IMR-90 (cell line): ENCODE measurements at regions not wholly inside any gene's neighbourhood (a gene's known extent, or its start where the extent isn't known, plus 50 kb on each side); places are given as distances from the start of the nearest gene placed in this dataset.
"Not testable (repeated sequence)": the region's sequence is repeated elsewhere in the genome, so short reads cannot be mapped to it uniquely, and the experiment has no call there.

Source experiments
- ATAC-seq: fragments of 200-7000 bp; cut with Tn5 transposase; 2 replicates; pipeline ENCODE4 v1.9.1; 2020; ENCODE audit warnings: low read depth, mild to moderate bottlenecking, moderate library complexity
- BruUV-seq: library from RNA; stranded (reverse); fragments of 400-500 nt; replicated peaks from 2 replicates; lab custom pipeline; 2021; lab: Mats Ljungman, UMichigan
- CTCF ChIA-PET: fragments of 300-600 bp; formaldehyde crosslinking; extraction: SDS; loops from one replicate; lab custom pipeline; 2021; ENCODE audit warnings: antibody characterized with exemption; lab: Yijun Ruan, JAX
- POLR2A ChIA-PET: fragments of 300-600 bp; sonication (Branson Sonifier 250); formaldehyde crosslinking; loops from one replicate; lab custom pipeline; 2022; ENCODE audit warnings: antibody characterized with exemption; ENCODE audit not compliant: unreplicated experiment; lab: Charles Lee
- DNase-seq: peaks from one replicate; pipeline ENCODE4 v3.0.0; 2013
- H2AFZ ChIP-seq: replicated peaks from 2 replicates; pipeline ENCODE3; 2013; ENCODE audit warnings: low read length, mild to moderate bottlenecking; ENCODE audit not compliant: poor library complexity
- H2AK5ac ChIP-seq: 2 replicates; pipeline ENCODE4 v1.6.1; 2013; ENCODE audit warnings: low read depth, low read length, inconsistent platforms
- H2AK9ac ChIP-seq: replicated peaks from 2 replicates; pipeline ENCODE3; 2013; ENCODE audit warnings: mild to moderate bottlenecking, low read depth, low read length, moderate library complexity; ENCODE audit not compliant: poor library complexity
- H2BK120ac ChIP-seq: 2 replicates; pipeline ENCODE4 v1.6.1; 2013; ENCODE audit warnings: low read depth, low read length, inconsistent platforms
- H2BK15ac ChIP-seq: 3 replicates; pipeline ENCODE4 v1.6.1; 2013; ENCODE audit warnings: low read depth, low read length, inconsistent platforms
- H2BK20ac ChIP-seq: 2 replicates; pipeline ENCODE4 v1.6.1; 2013; ENCODE audit warnings: low read depth, mild to moderate bottlenecking, inconsistent platforms, low read length, moderate library complexity
- H2BK5ac ChIP-seq: 2 replicates; pipeline ENCODE4 v1.6.1; 2013; ENCODE audit warnings: mild to moderate bottlenecking, low read depth, low read length, inconsistent platforms; ENCODE audit not compliant: poor library complexity, severe bottlenecking
- H3K14ac ChIP-seq: replicated peaks from 2 replicates; pipeline ENCODE4 v1.6.1; 2013; ENCODE audit warnings: low read depth, low read length, inconsistent platforms
- H3K18ac ChIP-seq: 2 replicates; pipeline ENCODE4 v1.6.1; 2013; ENCODE audit warnings: low read depth, low read length, control low read depth
- H3K23ac ChIP-seq: 2 replicates; pipeline ENCODE4 v1.6.1; 2013; ENCODE audit warnings: low read depth, low read length, inconsistent platforms
- H3K27ac ChIP-seq: 2 replicates; pipeline ENCODE4 v1.5.1; 2013; ENCODE audit warnings: mild to moderate bottlenecking, control low read depth, low read length; ENCODE audit not compliant: insufficient read depth
- H3K27me3 ChIP-seq: 2 replicates; pipeline ENCODE4 v1.6.1; 2013; ENCODE audit warnings: low read length; ENCODE audit not compliant: control insufficient read depth, insufficient read depth
- H3K36me3 ChIP-seq: 2 replicates; pipeline ENCODE4 v1.6.1; 2013; ENCODE audit warnings: low read length, mixed read lengths; ENCODE audit not compliant: control insufficient read depth, insufficient read depth
- H3K4ac ChIP-seq: 2 replicates; pipeline ENCODE4 v1.6.1; 2013; ENCODE audit warnings: low read depth, low read length, inconsistent platforms
- H3K4me1 ChIP-seq: 2 replicates; pipeline ENCODE4 v1.6.1; 2013; ENCODE audit warnings: low read length, mixed read lengths; ENCODE audit not compliant: control insufficient read depth, insufficient read depth
- H3K4me2 ChIP-seq: 2 replicates; pipeline ENCODE4 v1.6.1; 2013; ENCODE audit warnings: low read depth, mild to moderate bottlenecking, control low read depth, low read length, moderate library complexity
- H3K4me3 ChIP-seq: 2 replicates; pipeline ENCODE4 v1.5.1; 2013; ENCODE audit warnings: low read depth, mild to moderate bottlenecking, control low read depth, low read length, moderate library complexity; ENCODE audit not compliant: insufficient read depth
- H3K56ac ChIP-seq: 2 replicates; pipeline ENCODE4 v1.6.1; 2013; ENCODE audit warnings: low read length, inconsistent platforms; ENCODE audit not compliant: insufficient read depth; ENCODE audit errors: extremely low read depth
- H3K79me1 ChIP-seq, 2 experiments: 2 replicates each; pipeline ENCODE4 v1.6.1; 2013; ENCODE audit warnings: low read length in 2 of 2, inconsistent platforms in 1 of 2, low read depth in 1 of 2
- H3K9ac ChIP-seq: 2 replicates; pipeline ENCODE4 v1.6.1; 2013; ENCODE audit warnings: low read depth, low read length, control low read depth
- H3K9me1 ChIP-seq: 2 replicates; pipeline ENCODE4 v1.6.1; 2013; ENCODE audit warnings: low read length, inconsistent platforms; ENCODE audit not compliant: insufficient read depth
- H3K9me3 ChIP-seq: 2 replicates; pipeline ENCODE4 v1.6.1; 2013; ENCODE audit warnings: low read length; ENCODE audit not compliant: control insufficient read depth, insufficient read depth
- H4K20me1 ChIP-seq: 2 replicates; pipeline ENCODE4 v1.6.1; 2013; ENCODE audit warnings: low read length, inconsistent platforms; ENCODE audit not compliant: insufficient read depth
- H4K5ac ChIP-seq: 2 replicates; pipeline ENCODE4 v1.6.1; 2013; ENCODE audit warnings: mild to moderate bottlenecking, low read depth, low read length, control low read depth
- H4K8ac ChIP-seq, 2 experiments: 2 replicates each; pipeline ENCODE4 v1.6.1; 2013; ENCODE audit warnings: low read depth in 2 of 2, low read length in 2 of 2, control low read depth in 1 of 2, inconsistent platforms in 1 of 2
- H4K91ac ChIP-seq: 2 replicates; pipeline ENCODE4 v1.6.1; 2013; ENCODE audit warnings: low read depth, low read length, inconsistent platforms; ENCODE audit not compliant: insufficient read depth
- BHLHE40 ChIP-seq: fragments of 150-350 bp; IDR thresholded peaks from 2 replicates; pipeline ENCODE4 v1.6.1; 2016; ENCODE audit warnings: mild to moderate bottlenecking, low read depth, low read length
- WGBS, 2 experiments: methylation state at CpG; one replicate each; pipeline versions ENCODE4 v1.1.5 to v1.1.7; 2013; ENCODE audit warnings: missing lambda C conversion rate in 2 of 2; ENCODE audit not compliant: insufficient read length in 1 of 2; ENCODE audit errors: extremely low coverage in 2 of 2; 5-methylcytosine and 5-hydroxymethylcytosine counted together
- dilution Hi-C: fragments of 300-500 bp; cut with HindIII; formaldehyde crosslinking; loops from one replicate; pipeline ENCODE4 v1.14.3; 2018; ENCODE audit warnings: low sequenced_read_pairs; ENCODE audit not compliant: unreplicated experiment
- in situ Hi-C: fragments of 300-500 bp; cut with MboI; formaldehyde crosslinking; loops from 3 replicates; pipeline ENCODE4 v1.14.3; 2019; ENCODE audit warnings: low sequenced_read_pairs, inconsistent platforms, mixed read lengths
- intact Hi-C: fragments of 100-400 bp; cut with micrococcal nuclease; formaldehyde crosslinking; loops from 2 replicates; pipeline ENCODE4 v1.10.0; 2022

DNA sequence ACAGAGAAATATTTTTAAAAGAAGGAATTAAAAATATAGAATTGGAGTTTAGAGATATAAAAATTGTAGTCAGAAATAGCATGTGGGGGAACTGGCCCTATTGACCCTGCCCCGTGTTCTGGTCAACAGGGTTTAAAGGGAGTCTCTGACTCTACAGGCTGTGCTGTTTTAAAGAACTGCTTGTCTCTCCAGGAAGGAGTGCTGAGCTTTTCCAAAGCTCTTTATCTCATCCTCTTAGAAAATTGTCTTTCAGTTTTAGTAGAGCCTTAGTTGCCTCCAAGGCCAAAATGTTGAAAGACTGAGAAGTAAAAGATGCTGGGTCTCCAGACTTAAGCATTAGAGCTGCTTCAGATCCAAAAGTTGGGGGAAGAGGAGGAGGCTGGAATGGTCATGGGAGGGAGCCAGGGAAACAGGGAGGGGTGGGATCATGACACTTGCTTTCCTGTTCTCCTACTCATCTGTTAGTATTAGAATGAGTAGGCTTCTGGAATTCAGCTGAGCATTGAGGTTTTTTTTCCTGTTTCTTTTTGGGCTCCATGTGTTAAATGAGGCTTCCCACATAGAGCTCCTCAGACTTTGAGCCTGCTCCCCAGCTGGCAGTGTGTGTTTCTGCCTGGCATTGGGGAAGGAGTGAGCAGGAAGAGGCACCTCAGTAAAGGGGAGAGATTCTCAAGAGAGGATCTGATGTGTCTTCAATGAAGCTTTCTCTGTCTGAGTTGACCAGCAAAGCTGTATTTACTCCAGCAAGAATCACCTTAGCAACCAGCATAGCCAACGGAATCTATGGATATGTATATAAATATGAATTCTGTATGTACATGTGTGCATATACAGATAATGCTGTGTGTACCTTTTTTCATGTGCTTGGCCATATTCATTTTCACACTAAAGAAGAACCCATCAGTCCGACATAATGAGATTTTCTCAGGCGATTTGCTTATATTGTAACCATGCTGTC lies 186.8 kb upstream of the FBXO11 start (continued):
- no peak for TF ChIP-seq BHLHE40

DNA sequence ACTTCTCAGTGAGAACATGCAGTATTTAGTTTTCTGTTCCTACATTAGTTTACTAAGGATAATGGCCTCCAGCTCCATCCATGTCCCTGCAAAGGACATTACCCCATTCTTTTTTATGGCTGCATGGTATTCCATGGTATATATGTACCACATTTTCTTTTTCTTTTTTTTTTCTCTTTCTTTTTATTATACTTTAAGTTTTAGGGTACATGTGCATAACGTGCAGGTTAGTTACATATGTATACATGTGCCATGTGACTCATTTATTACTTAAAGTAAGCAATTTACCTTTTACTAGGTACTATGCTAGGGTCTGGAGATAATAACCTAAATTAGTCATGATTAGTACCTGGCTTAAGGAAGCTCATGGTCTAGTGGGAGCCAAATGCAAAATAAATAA lies 190.5 kb upstream of the FBXO11 start:
- CTCF ChIA-PET = interaction anchor here (1.0 kb wide), 1 partner anchor 10 kb away, joined by 6 read pairs; no protein-coding TSS in a partner anchor
- H2BK15ac ChIP-seq, H3K9me3 ChIP-seq, ATAC-seq, dilution Hi-C loops, BruUV-seq, H3K4me3 ChIP-seq, H3K9me1 ChIP-seq, H4K20me1 ChIP-seq, POLR2A ChIA-PET, DNase-seq, H2BK5ac ChIP-seq, H2AK9ac ChIP-seq, H3K23ac ChIP-seq, H3K14ac ChIP-seq, H4K8ac ChIP-seq, H4K91ac ChIP-seq, H3K36me3 ChIP-seq, H2AK5ac ChIP-seq, intact Hi-C loops, H3K27me3 ChIP-seq, H2AFZ ChIP-seq, H4K5ac ChIP-seq, H3K9ac ChIP-seq, H3K18ac ChIP-seq, H3K4me1 ChIP-seq, H3K79me1 ChIP-seq, H2BK20ac ChIP-seq, H2BK120ac ChIP-seq, H3K4ac ChIP-seq, H3K4me2 ChIP-seq, in situ Hi-C loops, H3K27ac ChIP-seq, H3K56ac ChIP-seq: not testable (repeated sequence)
- WGBS, 2 experiments = no CpG with 5 or more reads among the region's 1 CpG
